Erythroblast (primary cell): ENCODE measurements at regions not wholly inside any gene's neighbourhood (a gene's known extent, or its start where the extent isn't known, plus 50 kb on each side); places are given as distances from the start of the nearest gene placed in this dataset.

Experiments
- GATA1 ChIP-seq: IDR thresholded peaks from 2 replicates; pipeline ENCODE4 v1.6.1; 2011; ENCODE audit warnings: low read depth, mild to moderate bottlenecking, control low read depth, low read length, moderate library complexity
- POLR2A ChIP-seq: IDR thresholded peaks from 2 replicates; pipeline ENCODE4 v1.6.1; 2011; ENCODE audit warnings: mild to moderate bottlenecking, low read length

GRCh38 chr7:24501009-24501408 is 72.2 kb upstream of the PALS2 start:
- TF ChIP-seq POLR2A (no peak), GATA1 (no peak)
